ENCODE measurements at regions not wholly inside any gene's neighbourhood (a gene's known extent, or its start where the extent isn't known, plus 50 kb on each side); places are given as distances from the start of the nearest gene placed in this dataset.
"Not testable (repeated sequence)": the region's sequence is repeated elsewhere in the genome, so short reads cannot be mapped to it uniquely, and the experiment has no call there.

- DNase-seq (ENCODE audit: extremely low spot score): no peak
- CTCF ChIA-PET: interaction anchor here (1.2 kb wide), 1 partner anchor 10 kb away, joined by 3 read pairs; no protein-coding TSS in a partner anchor
- TF ChIP-seq CTCF (IDR thresholded peaks at IDR 0.05; ENCODE audit: control extremely low read depth, extremely low read depth, low read depth, missing control alignments): no peak
- POLR2A ChIA-PET: no interaction called here
Observed at GRCh38 chr21:27036736-27037301, 69.9 kb upstream of the ADAMTS5 start.

GRCh38 chr21:27035791-27036190 is 68.9 kb upstream of the ADAMTS5 start:
- CTCF ChIA-PET: no interaction called here
- POLR2A ChIA-PET: no interaction called here
- DNase-seq (ENCODE audit: extremely low spot score): no peak
- TF ChIP-seq CTCF (IDR thresholded peaks at IDR 0.05; ENCODE audit: control extremely low read depth, extremely low read depth, low read depth, missing control alignments): no peak

DNA sequence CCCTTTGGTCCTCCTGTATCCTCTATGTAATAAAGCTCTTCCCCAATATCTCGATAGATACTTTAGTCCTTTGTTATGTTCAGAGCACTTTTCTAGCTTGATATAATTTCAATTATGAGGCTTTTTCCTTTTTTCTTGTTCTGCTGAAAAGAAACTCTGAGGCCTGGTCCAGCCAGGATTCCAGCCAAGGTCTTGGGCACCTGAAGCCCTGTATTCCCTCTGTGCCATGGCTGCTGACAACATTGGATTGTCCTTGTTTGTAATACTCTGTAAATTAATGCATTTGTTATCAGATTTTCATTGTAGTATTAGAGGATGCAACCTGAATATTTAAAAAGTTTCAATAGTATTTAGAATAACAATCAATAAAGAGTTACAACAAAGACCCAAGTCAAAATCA is 67.9 kb upstream of the ADAMTS5 start:
- CTCF ChIA-PET: interaction anchor here (0.7 kb wide), 1 partner anchor 14 kb away, joined by 3 read pairs; no protein-coding TSS in a partner anchor
- no peak for DNase-seq (ENCODE audit: extremely low spot score)
- TF ChIP-seq CTCF (IDR thresholded peaks at IDR 0.05; ENCODE audit: control extremely low read depth, extremely low read depth, low read depth, missing control alignments): no peak
- POLR2A ChIA-PET: no interaction called here

- DNase-seq (ENCODE audit: extremely low spot score): no peak
- CTCF ChIA-PET: no interaction called here
- no peak for TF ChIP-seq CTCF (IDR thresholded peaks at IDR 0.05; ENCODE audit: control extremely low read depth, extremely low read depth, low read depth, missing control alignments)
- POLR2A ChIA-PET: no interaction called here
Observed at GRCh38 chr21:27033471-27033870, 66.6 kb upstream of the ADAMTS5 start.

GRCh38 chr21:27026501-27026900 is 59.6 kb upstream of the ADAMTS5 start:
- TF ChIP-seq CTCF (IDR thresholded peaks at IDR 0.05; ENCODE audit: control extremely low read depth, extremely low read depth, low read depth, missing control alignments): no peak
- DNase-seq (ENCODE audit: extremely low spot score): no peak
- ChIA-PET POLR2A (no interaction called here), CTCF (interaction anchor here (1.4 kb wide), 1 partner anchor 10 kb away, joined by 4 read pairs; no protein-coding TSS in a partner anchor)

- POLR2A ChIA-PET; DNase-seq (ENCODE audit: extremely low spot score); CTCF ChIA-PET: not testable (repeated sequence)
Observed at GRCh38 chr21:27025708-27026107, 58.8 kb upstream of the ADAMTS5 start.

- TF ChIP-seq CTCF (IDR thresholded peaks at IDR 0.05; ENCODE audit: control extremely low read depth, extremely low read depth, low read depth, missing control alignments): no peak
- no peak for DNase-seq (ENCODE audit: extremely low spot score)
- CTCF ChIA-PET: no interaction called here
- POLR2A ChIA-PET: no interaction called here
Observed at GRCh38 chr21:27024971-27025370, 58.1 kb upstream of the ADAMTS5 start.
